ENCODE measurements at regions not wholly inside any gene's neighbourhood (a gene's known extent, or its start where the extent isn't known, plus 50 kb on each side); places are given as distances from the start of the nearest gene placed in this dataset.

DNA sequence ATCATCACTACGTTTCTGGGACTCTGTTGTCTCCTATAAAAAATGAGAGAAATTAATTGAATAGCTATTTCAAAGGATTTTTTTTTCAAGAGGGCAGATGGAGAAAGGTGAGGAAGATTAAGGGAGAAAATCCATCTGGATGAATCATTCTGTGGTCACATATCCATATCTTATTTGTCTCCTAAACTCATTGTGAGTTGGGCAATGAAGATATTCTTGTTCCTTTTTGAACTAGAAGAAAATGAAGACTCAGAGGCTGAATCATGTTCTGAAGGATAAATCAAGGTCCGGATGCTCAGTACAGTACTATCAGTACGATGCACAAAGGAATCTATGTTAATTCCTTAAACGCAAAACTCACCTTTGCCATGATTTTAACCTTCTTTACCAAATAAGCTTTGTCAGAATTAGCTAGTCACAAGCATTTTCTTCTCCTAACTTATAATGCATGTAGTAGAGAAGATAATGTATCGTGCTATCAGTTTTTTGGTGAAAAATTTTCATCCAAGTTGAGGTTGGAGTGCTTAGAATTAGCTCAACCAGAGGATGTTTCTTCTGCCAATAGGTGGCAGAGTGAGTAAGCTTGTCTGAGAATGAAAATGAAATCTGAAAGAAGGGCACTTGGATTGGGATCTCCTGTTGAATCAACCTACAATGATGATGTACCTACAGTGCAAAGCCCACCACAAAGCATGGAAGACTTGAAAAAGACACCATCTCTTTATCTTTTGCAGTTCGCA, 446.9 kb downstream of the KIF20B start:
- intact Hi-C loops (cut with micrococcal nuclease) = no loop called here
- ATAC-seq = no peak
- DNase-seq = no peak

DNA sequence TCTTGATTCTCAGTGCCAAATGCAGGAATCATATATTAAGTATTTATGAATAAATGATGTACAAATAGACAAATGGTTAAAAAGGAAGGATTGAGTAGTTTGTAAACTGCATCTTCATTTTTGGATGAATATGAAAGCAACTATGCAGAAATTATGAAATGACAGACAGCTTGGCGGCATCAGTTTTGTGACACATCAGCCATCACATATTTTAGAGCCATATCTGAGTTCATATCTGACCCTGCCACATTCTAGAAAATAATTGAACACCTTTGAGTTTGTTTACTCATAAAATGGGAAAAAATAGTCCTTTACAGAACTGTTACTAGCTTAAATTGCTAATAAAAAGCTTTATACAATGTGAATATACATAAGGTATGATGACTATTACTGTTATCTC, 448.2 kb downstream of the KIF20B start:
- intact Hi-C loops (cut with micrococcal nuclease) = no loop called here

DNA sequence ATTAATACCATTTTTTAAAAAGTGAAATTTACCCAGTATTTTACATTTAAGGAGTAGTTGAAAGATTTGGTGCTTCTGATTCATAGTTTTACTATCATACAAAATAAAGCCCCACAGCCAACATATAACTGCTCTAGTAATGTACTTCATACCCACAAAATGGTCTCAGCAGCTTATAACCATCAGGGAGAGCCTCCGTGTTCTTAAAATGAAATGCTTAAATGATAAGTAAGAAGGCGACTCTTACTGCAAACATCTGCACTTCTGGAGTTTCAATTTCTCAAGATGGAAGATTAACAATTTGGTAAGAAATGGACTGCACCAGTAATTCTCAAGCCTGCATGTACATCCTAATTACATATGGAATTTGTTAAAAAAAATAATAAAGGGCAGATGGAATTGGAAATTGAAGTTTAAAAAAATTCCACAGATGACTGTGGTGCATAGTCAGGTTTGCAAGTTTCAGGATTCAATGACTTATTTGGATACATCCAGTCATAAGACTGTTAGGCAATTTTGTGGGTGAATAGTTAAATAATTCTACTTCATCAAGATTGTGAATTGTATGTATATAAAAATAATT, 461.0 kb downstream of the KIF20B start:
- ATAC-seq (no peak), DNase-seq (no peak)
- intact Hi-C loops (cut with micrococcal nuclease) = no loop called here

More for the DNA sequence above, 448.2 kb downstream of the KIF20B start:
- ATAC-seq (no peak), DNase-seq (no peak)

DNA sequence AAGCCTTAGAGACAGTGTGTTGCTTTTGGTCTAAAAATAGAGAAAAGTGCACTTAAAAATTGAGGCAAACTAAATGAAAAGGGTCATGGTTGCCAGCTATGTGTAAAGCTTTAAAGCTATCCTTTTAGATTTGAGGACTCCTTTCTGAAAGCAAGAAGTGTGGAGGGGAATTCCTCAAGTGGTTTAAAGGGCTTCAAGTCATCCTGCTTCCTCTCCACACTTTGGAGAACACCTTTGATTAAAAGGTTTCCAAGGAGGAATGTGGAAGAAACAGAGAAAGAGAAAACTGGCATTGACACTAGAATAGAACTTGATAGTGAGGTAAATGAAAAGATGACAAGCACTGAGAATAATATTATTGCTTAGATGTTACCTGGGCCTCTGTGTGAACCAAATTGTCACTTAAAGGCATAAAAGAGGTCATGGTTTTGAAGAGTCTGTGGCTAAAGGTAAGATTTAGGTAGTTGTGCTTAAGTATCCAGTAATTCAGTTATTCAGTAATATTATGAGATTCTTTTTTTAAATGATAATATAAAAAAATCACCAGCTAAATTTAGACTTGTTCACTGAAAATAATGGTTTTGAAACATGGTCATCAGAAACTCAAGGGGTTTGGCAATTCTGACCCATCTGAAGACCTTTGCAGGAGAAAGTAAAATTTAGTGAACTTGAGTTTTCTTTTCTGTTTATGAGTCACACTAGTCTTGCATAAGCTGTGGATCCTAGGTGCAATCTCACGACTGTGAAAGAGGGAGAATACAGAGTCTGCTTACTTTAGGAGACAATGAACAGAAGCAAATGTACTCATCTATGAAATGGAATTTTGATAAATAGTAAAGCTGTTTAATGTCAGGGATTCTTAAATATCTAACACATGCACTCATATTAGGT, 466.0 kb downstream of the KIF20B start:
- intact Hi-C loops (cut with micrococcal nuclease) = no loop called here
- ATAC-seq = no peak
- no peak for DNase-seq

DNA sequence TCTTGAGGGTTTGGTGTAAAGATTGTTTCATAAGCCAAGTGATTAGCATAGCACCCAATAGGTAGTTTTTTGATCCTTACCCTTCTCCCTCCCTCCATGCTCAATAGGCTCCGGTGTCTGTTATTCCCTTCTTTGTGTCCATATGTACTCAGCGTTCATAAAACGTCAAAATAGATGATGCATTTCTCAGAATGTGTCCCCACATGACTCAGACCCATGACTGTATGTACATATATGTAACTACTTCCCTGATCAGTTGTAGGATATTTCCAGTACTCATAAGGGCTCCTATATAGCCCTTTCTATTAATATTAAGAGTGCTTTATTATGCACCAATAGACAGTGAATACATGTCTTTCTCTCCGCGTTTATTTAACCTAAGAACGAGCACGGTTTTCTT, 466.9 kb downstream of the KIF20B start:
- ATAC-seq (no peak), DNase-seq (no peak)
- intact Hi-C loops (cut with micrococcal nuclease) = no loop called here

DNA sequence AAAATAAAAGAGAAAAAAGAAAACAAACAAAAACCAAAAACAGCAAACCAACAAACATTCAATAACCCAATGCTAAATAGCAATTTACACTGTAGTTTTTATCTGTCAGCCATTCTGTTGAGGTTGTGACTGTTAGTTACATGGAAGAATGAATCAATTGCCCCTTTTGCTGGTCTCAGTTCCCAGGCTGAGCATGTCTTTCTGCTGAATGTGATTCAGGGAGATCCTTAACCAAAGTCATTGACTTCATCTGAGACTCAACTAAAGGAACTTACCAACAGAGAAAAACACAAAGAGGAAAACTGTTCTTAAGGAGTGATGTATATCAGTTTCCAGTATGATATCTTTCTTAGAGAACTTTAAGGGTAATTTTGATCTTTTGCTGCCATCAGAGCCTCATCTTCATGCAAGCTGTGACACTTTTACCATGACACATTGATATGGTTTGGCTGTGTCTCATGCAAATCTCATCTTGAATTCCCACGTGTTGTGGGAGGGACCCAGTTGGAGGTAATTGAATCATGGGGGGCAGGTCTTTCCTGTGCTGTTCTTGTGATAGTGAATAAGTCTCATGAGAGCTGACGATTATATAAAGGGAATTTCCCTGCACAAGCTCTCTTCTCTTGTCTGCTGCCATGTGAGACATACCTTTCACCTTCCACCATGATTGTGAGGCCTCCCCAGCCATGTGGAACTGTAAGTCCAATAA, 469.8 kb downstream of the KIF20B start:
- intact Hi-C loops (cut with micrococcal nuclease) = no loop called here
- DNase-seq (no peak), ATAC-seq (no peak)

DNA sequence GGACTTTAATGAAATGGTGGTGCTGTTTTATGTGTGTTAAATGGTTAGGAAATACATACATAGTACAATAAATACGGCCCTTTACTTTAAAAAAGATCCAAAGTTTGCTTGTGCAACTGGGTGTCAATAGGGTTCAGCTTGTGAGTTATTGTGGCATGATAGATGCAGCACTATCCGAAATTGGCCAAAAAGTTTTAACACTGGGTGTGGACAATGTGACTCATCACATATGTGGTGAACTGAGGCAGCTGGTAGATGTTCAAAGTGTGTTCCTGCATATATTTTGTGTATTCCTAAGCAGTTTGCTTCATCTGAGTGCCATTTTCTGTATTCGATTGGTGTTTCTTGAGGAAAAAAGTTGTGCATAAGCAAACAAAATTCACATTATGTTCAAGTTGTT, 473.1 kb downstream of the KIF20B start:
- no peak for DNase-seq
- intact Hi-C loops (cut with micrococcal nuclease) = no loop called here
- ATAC-seq = peak; percentile 20

DNA sequence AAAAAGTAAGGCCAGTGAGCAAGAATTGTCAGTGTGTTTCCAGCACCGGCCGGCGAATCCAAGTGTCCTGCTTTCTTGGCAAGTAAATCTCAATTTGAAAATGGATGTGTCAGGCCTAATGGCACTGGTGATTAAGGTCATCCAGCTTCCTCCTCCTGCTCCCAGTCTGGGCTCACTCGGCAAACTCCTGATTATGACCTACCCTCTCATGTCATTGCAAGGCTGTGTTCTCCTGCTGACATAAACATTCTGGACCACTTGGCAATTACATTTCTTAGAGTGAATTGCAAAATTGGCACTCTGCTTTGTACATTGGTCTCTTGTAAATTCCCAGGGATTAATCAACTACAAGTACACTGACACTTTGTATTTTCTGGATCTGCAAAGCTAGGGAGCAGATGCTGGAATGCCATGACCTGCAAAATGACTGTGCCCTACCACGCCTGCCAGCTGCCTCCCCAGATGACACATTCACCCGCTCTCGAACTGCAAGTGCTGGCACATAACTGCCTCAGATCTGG, 473.8 kb downstream of the KIF20B start:
- intact Hi-C loops (cut with micrococcal nuclease) = no loop called here
- DNase-seq = peak; percentile 57
- ATAC-seq = peak; percentile 92

DNA sequence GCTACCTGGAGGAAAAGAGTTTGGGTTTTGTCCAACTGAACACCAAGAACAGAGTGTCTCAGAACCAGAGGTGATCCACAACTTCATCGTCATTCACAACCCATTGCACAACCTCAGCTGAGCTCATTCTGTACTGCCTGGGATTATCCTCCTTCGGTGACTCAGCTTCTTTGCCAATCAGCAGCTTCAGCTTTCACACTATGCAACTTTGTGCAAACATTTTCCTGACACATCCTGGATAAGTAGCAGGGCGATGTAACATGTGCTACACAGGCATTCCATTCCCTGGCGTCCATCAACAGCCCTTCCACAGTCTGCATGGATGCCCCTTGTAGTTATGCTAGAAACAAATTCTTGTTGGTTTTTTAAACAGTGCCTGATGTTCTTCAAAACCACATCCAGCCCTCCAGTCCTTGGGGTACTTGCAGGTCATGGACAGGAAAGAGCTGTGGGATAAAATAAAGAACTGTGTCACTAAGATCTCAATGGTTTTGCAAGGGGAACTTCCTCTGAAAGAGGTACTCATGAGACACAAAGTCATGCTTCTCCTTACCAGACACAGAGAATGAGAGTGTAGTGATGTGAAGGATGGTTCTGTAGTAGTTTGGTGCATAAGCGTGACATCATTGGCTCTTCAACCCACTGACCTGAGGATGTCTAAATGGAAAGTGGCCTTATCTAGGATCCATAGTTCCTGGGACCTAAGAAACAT, 478.5 kb downstream of the KIF20B start:
- intact Hi-C loops (cut with micrococcal nuclease) = no loop called here
- DNase-seq (no peak), ATAC-seq (peak; percentile 84)

DNA sequence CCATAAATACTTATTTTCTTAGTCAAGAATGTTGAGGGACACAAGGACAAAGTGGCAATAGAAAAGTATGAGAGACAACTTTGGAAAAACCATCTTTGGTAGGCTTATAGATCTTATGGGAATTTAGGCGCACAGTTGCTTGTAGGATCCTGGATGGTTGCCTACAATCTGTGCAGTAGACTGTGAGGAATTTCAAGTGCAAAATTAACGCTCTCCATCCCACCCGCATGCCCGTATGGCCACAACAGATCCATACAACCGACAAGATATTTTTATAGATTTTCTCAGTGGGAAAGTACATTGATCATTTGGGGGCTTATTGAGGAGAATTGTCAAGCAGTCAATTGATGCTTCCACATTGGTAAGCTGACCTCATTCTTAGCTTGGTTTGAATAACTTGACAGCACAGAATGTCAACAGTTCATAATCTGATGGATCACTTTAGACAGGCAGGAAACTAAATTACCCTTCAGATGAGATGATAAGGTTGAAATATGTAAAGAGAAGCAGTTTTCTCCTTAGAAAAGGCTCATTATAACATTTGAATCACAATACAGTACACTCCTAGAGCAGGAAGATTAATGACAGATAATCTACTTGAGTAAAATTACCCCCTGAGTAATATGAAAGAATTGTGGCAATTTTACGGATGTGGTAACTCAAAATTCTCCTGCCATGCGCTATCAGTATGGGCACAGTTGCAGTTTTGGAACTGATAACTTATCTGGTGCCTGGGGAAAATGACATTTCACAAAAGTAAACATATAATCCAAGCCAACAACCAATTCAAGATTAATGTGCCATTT, 479.7 kb downstream of the KIF20B start:
- DNase-seq (no peak), ATAC-seq (no peak)
- intact Hi-C loops (cut with micrococcal nuclease) = no loop called here

DNA sequence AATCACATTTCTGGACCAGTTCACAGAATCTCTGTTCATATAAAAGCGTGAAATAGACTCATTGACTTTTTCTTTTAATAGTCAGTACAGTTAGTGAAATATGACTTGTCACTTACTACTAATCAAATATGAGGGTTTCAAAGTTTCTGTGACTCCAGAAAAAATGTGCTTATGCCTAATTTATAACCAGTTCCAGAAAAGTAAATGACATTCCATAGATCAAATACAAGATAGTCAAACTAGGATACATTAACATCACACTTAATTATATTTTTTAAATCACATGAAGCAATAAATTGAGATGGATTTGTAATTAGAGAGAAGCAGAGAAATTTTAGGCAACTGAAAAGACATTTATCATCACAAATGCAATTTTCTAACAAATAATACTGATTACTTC, 491.4 kb downstream of the KIF20B start:
- DNase-seq (no peak), ATAC-seq (no peak)
- intact Hi-C loops (cut with micrococcal nuclease) = no loop called here

DNA sequence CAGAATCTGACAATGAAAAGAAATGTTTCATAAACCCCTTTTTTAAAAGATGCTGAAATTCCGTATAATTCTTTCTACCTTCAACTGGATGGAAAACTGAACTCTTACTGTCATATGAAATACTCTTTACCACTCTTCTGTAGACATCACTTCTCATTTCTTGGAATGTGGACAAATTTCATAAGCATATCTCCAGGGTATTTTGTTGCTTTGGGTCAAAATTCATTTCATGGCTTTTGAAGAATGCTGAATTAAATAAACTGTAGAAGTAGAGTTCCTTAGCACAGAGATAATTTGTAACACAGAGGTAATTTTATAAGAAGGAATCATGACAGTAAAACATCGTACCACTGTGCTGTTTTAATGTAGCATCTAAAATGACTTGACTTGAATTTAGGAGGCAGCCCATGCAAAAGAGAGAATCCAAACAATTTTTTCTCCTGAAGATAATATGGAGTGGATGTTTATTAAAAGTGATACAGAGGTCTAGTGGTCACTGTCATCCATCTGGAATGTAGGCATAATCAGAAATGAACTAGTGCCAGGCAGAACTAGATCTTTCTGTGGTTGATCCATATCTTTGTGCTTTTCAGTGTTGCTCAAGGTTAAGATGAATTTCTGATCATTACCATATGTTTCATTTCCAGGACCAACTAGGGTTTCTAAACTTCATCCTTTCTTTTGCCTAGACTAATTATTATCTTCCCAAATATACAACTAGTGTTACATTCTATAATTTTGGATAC, 492.0 kb downstream of the KIF20B start:
- intact Hi-C loops (cut with micrococcal nuclease) = no loop called here
- DNase-seq (no peak), ATAC-seq (peak; percentile 40)

DNA sequence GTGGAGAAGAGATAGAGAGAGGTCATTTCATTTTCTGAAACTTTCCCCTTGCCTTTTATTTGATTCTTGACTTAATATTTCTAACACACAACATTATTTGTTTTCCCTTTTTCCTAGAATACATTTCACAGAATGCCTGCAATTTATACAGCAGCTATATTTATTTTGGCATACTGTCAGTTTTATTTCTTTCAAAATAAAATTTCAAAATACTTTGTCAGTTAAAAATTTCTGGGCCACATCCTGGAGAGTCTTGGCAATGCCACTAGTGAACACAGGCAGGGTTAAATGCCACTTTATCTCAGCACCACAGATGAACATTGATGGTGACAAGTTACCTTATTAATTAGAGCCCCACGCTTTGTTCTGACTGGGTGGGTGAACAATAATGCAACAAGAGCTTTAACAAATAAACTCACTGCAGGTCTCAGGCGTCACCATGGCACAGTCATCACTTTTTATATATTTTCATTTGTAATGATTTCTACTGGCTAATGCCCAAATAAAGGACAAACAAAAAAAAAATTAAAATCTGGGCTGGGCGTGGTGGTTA, 494.0 kb downstream of the KIF20B start:
- DNase-seq = no peak
- intact Hi-C loops (cut with micrococcal nuclease) = no loop called here
- ATAC-seq = no peak

DNA sequence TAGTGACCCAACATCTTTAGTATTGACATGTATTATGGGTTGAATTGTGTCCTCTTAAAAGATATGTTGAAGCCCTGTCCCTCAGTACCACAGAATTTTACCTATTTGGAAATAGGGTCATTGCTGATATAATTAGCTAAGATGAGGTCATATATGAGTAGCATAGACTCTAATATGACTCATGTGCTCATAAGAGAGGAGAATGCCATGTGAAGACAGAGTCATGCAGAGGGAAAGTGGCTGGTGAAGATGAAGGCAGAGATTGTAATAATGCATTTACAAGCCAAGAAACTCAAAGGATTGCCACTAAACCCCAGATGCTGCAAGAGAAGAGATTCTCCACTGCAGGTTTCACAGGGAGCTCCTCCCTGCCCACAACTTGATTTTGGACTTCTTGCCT, 496.4 kb downstream of the KIF20B start:
- DNase-seq = no peak
- intact Hi-C loops (cut with micrococcal nuclease) = no loop called here
- ATAC-seq = no peak

DNA sequence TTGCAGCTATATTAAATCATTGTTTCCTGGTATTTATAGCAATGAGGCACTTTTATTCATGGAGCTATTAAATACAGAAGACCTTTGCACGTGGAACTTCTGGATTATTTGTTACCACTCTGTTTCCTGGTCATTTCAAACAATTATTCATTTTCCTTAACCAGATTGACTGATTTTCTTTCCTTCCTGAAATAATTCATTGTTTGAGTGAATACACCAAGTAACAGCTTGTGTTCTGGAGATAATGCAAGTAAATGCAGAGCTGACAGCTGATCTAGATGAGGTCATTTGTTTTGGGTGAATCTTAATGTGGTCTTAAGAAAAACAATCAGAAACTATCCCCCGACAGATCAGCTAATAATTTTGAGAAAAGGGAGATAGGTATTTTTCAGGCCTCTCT, 497.7 kb downstream of the KIF20B start:
- ATAC-seq (no peak), DNase-seq (no peak)
- intact Hi-C loops (cut with micrococcal nuclease) = no loop called here

DNA sequence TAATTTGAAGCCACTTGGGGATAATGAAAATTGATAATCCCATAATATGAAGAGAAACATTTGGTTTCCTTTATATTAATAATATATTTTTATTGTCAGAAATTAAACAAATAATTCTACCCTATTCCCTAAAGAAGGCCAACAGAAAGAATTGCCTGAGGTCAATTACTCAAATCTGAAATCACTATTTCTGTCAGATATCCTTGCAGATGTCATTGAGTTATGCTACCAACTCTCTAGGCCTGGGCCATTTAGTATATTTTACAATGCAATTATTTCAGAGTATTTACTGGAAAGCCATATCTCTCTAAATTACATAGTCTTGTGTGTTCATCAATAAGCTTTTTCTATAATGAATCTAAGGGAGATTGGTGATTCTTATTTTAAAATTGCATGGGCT, 498.1 kb downstream of the KIF20B start:
- intact Hi-C loops (cut with micrococcal nuclease) = no loop called here
- ATAC-seq (no peak), DNase-seq (no peak)

Measured in left ventricle myocardium superior (tissue), 1 donor.